K562 (cell line): ENCODE measurements at regions not wholly inside any gene's neighbourhood (a gene's known extent, or its start where the extent isn't known, plus 50 kb on each side); places are given as distances from the start of the nearest gene placed in this dataset.

Source experiments
- ATAC-seq: fragments of 200-7000 bp; cut with Tn5 transposase; 3 replicates; pipeline ENCODE4 v1.9.1; 2020; ENCODE audit warnings: moderate library complexity
- BruUV-seq: library from RNA; stranded (reverse); fragments of 400-500 nt; replicated peaks from 2 replicates; lab custom pipeline; 2021; lab: Mats Ljungman, UMichigan
- CTCF ChIA-PET: fragments of 300-600 bp; formaldehyde crosslinking; extraction: SDS; loops from one replicate; lab custom pipeline; 2021; ENCODE audit warnings: low intra/inter-chr PET ratio; lab: Yijun Ruan, JAX
- POLR2A ChIA-PET: fragments of 300-600, 350-650 bp; sonication (Branson Sonifier 250); formaldehyde crosslinking; extraction: SDS; loops from one replicate; lab custom pipeline; 2021; ENCODE audit warnings: antibody characterized with exemption, inconsistent platforms; lab: Yijun Ruan, JAX
- DNase-seq, 4 experiments: peaks; one replicate each; pipeline versions ENCODE4 v3.0.0 to v3.0.0-alpha.2; 2011 to 2018; ENCODE audit warnings: low spot score in 3 of 4, mixed read lengths in 3 of 4; ENCODE audit errors: extremely low read depth in 1 of 4
- FAIRE-seq: peaks from 2 replicates; lab custom pipeline; 2011; peaks lifted over from hg19 to GRCh38; lab: Jason Lieb, UNC
- H2AFZ ChIP-seq: 2 replicates; pipeline ENCODE4 v1.6.0; 2011; ENCODE audit warnings: low read depth, low read length, control low read depth, inconsistent platforms
- H3K27ac ChIP-seq: fragments of 200-600 bp; 3 replicates; pipeline ENCODE4 v1.8.0; 2011; ENCODE audit warnings: low read depth, mild to moderate bottlenecking, control low read depth, inconsistent platforms, low read length, moderate library complexity, mixed read lengths; ENCODE audit errors: extremely low read depth
- H3K27me3 ChIP-seq, 2 experiments: fragments of 300-600 bp in 1 of 2; 2 replicates in 1 of 2; 3 replicates in 1 of 2; pipeline versions ENCODE4 v1.6.0 to v1.8.0; 2011; ENCODE audit warnings: inconsistent platforms in 2 of 2, low read length in 2 of 2, mild to moderate bottlenecking in 1 of 2, mixed read lengths in 1 of 2, moderate library complexity in 1 of 2; ENCODE audit not compliant: control insufficient read depth in 2 of 2, insufficient read depth in 2 of 2
- H3K36me3 ChIP-seq: fragments of 300-600 bp; 3 replicates; pipeline ENCODE4 v1.8.0; 2011; ENCODE audit warnings: mild to moderate bottlenecking, low read length, inconsistent platforms; ENCODE audit not compliant: control insufficient read depth, insufficient read depth
- H3K4me1 ChIP-seq, 2 experiments: fragments of 200-600 bp in 1 of 2; replicated peaks in 1 of 2; 2 replicates in 1 of 2; 3 replicates in 1 of 2; pipeline versions ENCODE4 v1.5.1 to v1.8.0; 2011; ENCODE audit warnings: inconsistent platforms in 2 of 2, low read length in 2 of 2, mild to moderate bottlenecking in 1 of 2, mixed read lengths in 1 of 2, moderate library complexity in 1 of 2; ENCODE audit not compliant: control insufficient read depth in 2 of 2, insufficient read depth in 2 of 2
- H3K4me2 ChIP-seq: 2 replicates; pipeline ENCODE4 v1.6.1; 2011; ENCODE audit warnings: low read length, control low read depth, inconsistent platforms, mixed read lengths; ENCODE audit not compliant: insufficient read depth
- H3K4me3 ChIP-seq: fragments of 200-600 bp; sonication (generic), shearing (Covaris generic); 2 replicates; pipeline ENCODE4 v1.5.1; 2016; ENCODE audit warnings: control low read depth, inconsistent platforms
- H3K79me2 ChIP-seq: fragments of 200-600 bp; 3 replicates; pipeline ENCODE4 v1.8.0; 2011; ENCODE audit warnings: low read length, inconsistent platforms; ENCODE audit not compliant: control insufficient read depth, insufficient read depth
- H3K9ac ChIP-seq, 2 experiments: 2 replicates each; pipeline versions ENCODE4 v1.6.0 to v1.6.1; 2011; ENCODE audit warnings: low read depth in 2 of 2, low read length in 2 of 2, control low read depth in 1 of 2, inconsistent platforms in 1 of 2, mild to moderate bottlenecking in 1 of 2, mixed read lengths in 1 of 2; ENCODE audit not compliant: insufficient read depth in 1 of 2
- H3K9me1 ChIP-seq: one replicate; pipeline ENCODE4 v1.6.0; 2011; ENCODE audit warnings: inconsistent platforms, mild to moderate bottlenecking, low read length, moderate library complexity; ENCODE audit not compliant: control insufficient read depth, insufficient read depth
- H3K9me3 ChIP-seq: replicated peaks from 2 replicates; pipeline ENCODE4 v1.5.1; 2011; ENCODE audit warnings: low read depth, low read length, inconsistent platforms; ENCODE audit not compliant: control insufficient read depth, insufficient read depth
- H4K20me1 ChIP-seq: replicated peaks from 2 replicates; pipeline ENCODE4 v1.6.1; 2011; ENCODE audit warnings: low read length, inconsistent platforms, mixed read lengths; ENCODE audit not compliant: control insufficient read depth, insufficient read depth
- L3MBTL2 ChIP-seq: fragments of 450-650 bp; IDR thresholded peaks from 2 replicates; pipeline ENCODE4 v1.6.1; 2016; ENCODE audit warnings: mild to moderate bottlenecking, moderate library complexity
- MAX ChIP-seq: sonication (generic); formaldehyde crosslinking; IDR thresholded peaks from 2 replicates; pipeline ENCODE4 v1.9.0; 2022; ENCODE audit warnings: mild to moderate bottlenecking, missing genetic modification reagents
- NFYB ChIP-seq: IDR thresholded peaks from 2 replicates; pipeline ENCODE4 v1.6.1; 2011; ENCODE audit warnings: mild to moderate bottlenecking, moderate library complexity; ENCODE audit not compliant: insufficient read length; ENCODE audit errors: extremely low read depth
- POLR2AphosphoS2 ChIP-seq: IDR thresholded peaks from 2 replicates; pipeline ENCODE4 v1.6.1; 2012; ENCODE audit warnings: low read length, improper control_type of control experiment
- SMARCC2 ChIP-seq: fragments of 450-650 bp; IDR thresholded peaks from 2 replicates; pipeline ENCODE4 v1.6.1; 2017; ENCODE audit warnings: antibody characterized with exemption, moderate library complexity, mild to moderate bottlenecking, low read depth
- TCFL5 ChIP-seq: fragments of 250-450 bp; sonication (Bioruptor Pico); conservative IDR thresholded peaks from 2 replicates; pipeline ENCODE4 v1.6.1; 2021; ENCODE audit warnings: mild to moderate bottlenecking, moderate library complexity, matching md5 sums
- XRCC5 ChIP-seq: fragments of 200-400 bp; formaldehyde crosslinking; IDR thresholded peaks from 2 replicates; pipeline ENCODE4 v1.6.1; 2017; ENCODE audit warnings: low read depth, mild to moderate bottlenecking, low read length
- ZNF311 ChIP-seq: fragments of 250-450 bp; sonication (Bioruptor Pico); IDR thresholded peaks from 2 replicates; pipeline ENCODE4 v1.4.0; 2020; ENCODE audit warnings: mild to moderate bottlenecking, moderate library complexity
- ZNF395 ChIP-seq: fragments of 200-800 bp; sonication (Bioruptor generic); IDR thresholded peaks from 2 replicates; pipeline ENCODE4 v1.6.1; 2017; ENCODE audit warnings: missing genetic modification characterization, missing compliant biosample characterization
- ZNF589 ChIP-seq: fragments of 200-800 bp; sonication (Bioruptor generic); IDR thresholded peaks from 2 replicates; pipeline ENCODE4 v1.6.1; 2016; ENCODE audit warnings: low read depth, missing genetic modification characterization, missing compliant biosample characterization
- ZNF639 ChIP-seq, 2 experiments: fragments of 200-800 bp in 1 of 2; sonication (Bioruptor generic) in 1 of 2; sonication (generic) in 1 of 2; formaldehyde crosslinking in 1 of 2; IDR thresholded peaks in 1 of 2; conservative IDR thresholded peaks in 1 of 2; 2 replicates each; pipeline versions ENCODE4 v1.5.0 to v1.6.1; 2016 to 2020; ENCODE audit warnings: missing compliant biosample characterization in 1 of 2, missing genetic modification characterization in 1 of 2, missing genetic modification reagents in 1 of 2
- ZNF785 ChIP-seq: fragments of 250-450 bp; sonication (Bioruptor Pico); IDR thresholded peaks from 2 replicates; pipeline ENCODE4 v1.4.0; 2020; ENCODE audit warnings: mild to moderate bottlenecking
- WGBS: fragments of 100-300 bp; shearing (Covaris generic); methylation state at CpG from one replicate; pipeline ENCODE4 v1.1.6; 2016; ENCODE audit warnings: low coverage, mixed read lengths; ENCODE audit not compliant: insufficient coverage; ENCODE audit errors: missing lambda C conversion rate; 5-methylcytosine and 5-hydroxymethylcytosine counted together
- in situ Hi-C: fragments of 300-500 bp; cut with MboI; formaldehyde crosslinking; loops from 4 replicates; pipeline ENCODE4 v1.15.0; 2018; ENCODE audit warnings: inconsistent platforms, mixed read lengths
- intact Hi-C: fragments of 100-400 bp; cut with micrococcal nuclease; formaldehyde crosslinking; loops from 2 replicates; pipeline ENCODE4 v1.14.2; 2022

- Histone ChIP-seq H3K4me3 (no peak overlapping the region), H3K9ac (no peak overlapping the region), H3K27ac (no peak overlapping the region), H3K79me2 (no peaks in the 10 kb centered on the region)
- no peak for TF ChIP-seq POLR2AphosphoS2
- TF ChIP-seq, all 486 proteins: peak for 0
- DNase-seq (no peak), ATAC-seq (no peak), FAIRE-seq (no peak)
- intact Hi-C loops = no loop called here
- H3K4me2 ChIP-seq = no peak overlapping the region
- H3K9me3 ChIP-seq = no peaks in the 10 kb centered on the region
- H3K36me3 ChIP-seq = no peaks in the 10 kb centered on the region
- H3K27me3 ChIP-seq = no peaks in the 10 kb centered on the region
- BruUV-seq = no TSS peak
- H4K20me1 ChIP-seq = no peaks in the 10 kb centered on the region
- in situ Hi-C loops = no loop called here
- ChIA-PET POLR2A (no interaction called here), CTCF (no interaction called here)
- H2AFZ ChIP-seq = no peak overlapping the region
- WGBS = 2% methylated on average over 9 of the region's 9 CpGs
- H3K4me1 ChIP-seq = no peaks in the 10 kb centered on the region
- H3K9me1 ChIP-seq = no peaks in the 10 kb centered on the region
Measured at GRCh38 chr5:106874974-106875373, 795.8 kb downstream of the EFNA5 start.

GRCh38 chr5:106874531-106874930 is 796.2 kb downstream of the EFNA5 start:
- intact Hi-C loops (no loop called here), in situ Hi-C loops (no loop called here)
- Histone ChIP-seq H3K9me1 (no peaks in the 10 kb centered on the region), H3K27ac (no peak overlapping the region), H3K4me2 (no peak overlapping the region), H3K9ac (no peak overlapping the region), H3K4me3 (no peak overlapping the region), H4K20me1 (no peaks in the 10 kb centered on the region), H3K27me3 (no peaks in the 10 kb centered on the region), H3K36me3 (no peaks in the 10 kb centered on the region), H3K4me1 (no peaks in the 10 kb centered on the region), H3K79me2 (no peaks in the 10 kb centered on the region), H2AFZ (no peak overlapping the region), H3K9me3 (no peaks in the 10 kb centered on the region)
- WGBS = 0% methylated on average over 7 of the region's 7 CpGs
- ChIA-PET CTCF (no interaction called here), POLR2A (no interaction called here)
- no peak for FAIRE-seq
- ATAC-seq = no peak
- no peak for DNase-seq
- no TSS peak for BruUV-seq
- no peak for TF ChIP-seq ZNF785 (CRISPR knock-in tag)
- no peak for TF ChIP-seq L3MBTL2
- no peak for TF ChIP-seq ZNF395
- TF ChIP-seq XRCC5 = no peak
- TF ChIP-seq SMARCC2 = no peak
- no peak for TF ChIP-seq ZNF589 (CRISPR knock-in tag)
- no peak for TF ChIP-seq ZNF639 (CRISPR knock-in tag; conservative IDR thresholded peaks at IDR 0.05 in 1 of 2, IDR thresholded peaks at IDR 0.05 in 1 of 2)
- no peak for TF ChIP-seq MAX (CRISPR knock-in tag)
- TF ChIP-seq ZNF311 (CRISPR knock-in tag) = no peak
- TF ChIP-seq TCFL5 (CRISPR knock-in tag) = no peak
- TF ChIP-seq NFYB = no peak
